ENCODE measurements at regions not wholly inside any gene's neighbourhood (a gene's known extent, or its start where the extent isn't known, plus 50 kb on each side); places are given as distances from the start of the nearest gene placed in this dataset.

DNA sequence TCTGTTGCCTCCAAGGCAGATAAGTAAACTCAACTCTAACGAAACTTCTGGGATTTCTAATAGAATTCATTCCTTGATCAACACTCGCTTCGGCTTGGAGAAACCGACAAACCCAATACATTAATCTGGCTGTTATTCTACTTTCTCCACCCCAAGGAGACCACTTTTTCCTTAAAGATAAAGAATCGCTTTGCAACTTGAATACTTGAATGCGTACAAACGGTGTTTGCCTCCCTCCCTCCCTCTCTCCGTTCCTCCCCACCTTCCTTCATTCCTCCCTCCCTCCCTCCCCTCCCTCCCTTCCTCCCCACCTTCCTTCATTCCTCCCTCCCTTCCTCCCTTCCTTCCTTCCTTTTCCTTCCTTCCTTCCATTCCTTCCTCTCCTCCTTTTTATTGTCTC, 432.6 kb downstream of the HAPSTR1 start:
- H3K27ac ChIP-seq (ENCODE audit: low read depth, low read length), result no peak overlapping the region
- H3K4me2 ChIP-seq (ENCODE audit: low read depth, low read length, poor library complexity, severe bottlenecking), result no peak overlapping the region
- no peaks in the 10 kb centered on the region for H3K27me3 ChIP-seq (ENCODE audit: low read length)
- no peaks in the 10 kb centered on the region for H4K20me1 ChIP-seq (ENCODE audit: low read depth, low read length)
- H3K9me2 ChIP-seq (replicated peaks; ENCODE audit: insufficient read depth, low read length), result no peaks in the 10 kb centered on the region
- no peaks in the 10 kb centered on the region for H3F3A ChIP-seq (ENCODE audit: insufficient read depth)
- H3K79me2 ChIP-seq (ENCODE audit: insufficient read depth, low read length), result no peaks in the 10 kb centered on the region
- H3K9ac ChIP-seq (ENCODE audit: low read length), result no peak overlapping the region
- H3K36me3 ChIP-seq (ENCODE audit: low read length), result no peaks in the 10 kb centered on the region
- no peak overlapping the region for H2AFZ ChIP-seq (ENCODE audit: low read depth, low read length, severe bottlenecking)
- no peak overlapping the region for H3K4me3 ChIP-seq (ENCODE audit: insufficient read depth, low read length, poor library complexity, severe bottlenecking)
- no peak for TF ChIP-seq EZH2phosphoT487 (conservative IDR thresholded peaks at IDR 0.05; ENCODE audit: low read length)
- TF ChIP-seq, protein P1, sequence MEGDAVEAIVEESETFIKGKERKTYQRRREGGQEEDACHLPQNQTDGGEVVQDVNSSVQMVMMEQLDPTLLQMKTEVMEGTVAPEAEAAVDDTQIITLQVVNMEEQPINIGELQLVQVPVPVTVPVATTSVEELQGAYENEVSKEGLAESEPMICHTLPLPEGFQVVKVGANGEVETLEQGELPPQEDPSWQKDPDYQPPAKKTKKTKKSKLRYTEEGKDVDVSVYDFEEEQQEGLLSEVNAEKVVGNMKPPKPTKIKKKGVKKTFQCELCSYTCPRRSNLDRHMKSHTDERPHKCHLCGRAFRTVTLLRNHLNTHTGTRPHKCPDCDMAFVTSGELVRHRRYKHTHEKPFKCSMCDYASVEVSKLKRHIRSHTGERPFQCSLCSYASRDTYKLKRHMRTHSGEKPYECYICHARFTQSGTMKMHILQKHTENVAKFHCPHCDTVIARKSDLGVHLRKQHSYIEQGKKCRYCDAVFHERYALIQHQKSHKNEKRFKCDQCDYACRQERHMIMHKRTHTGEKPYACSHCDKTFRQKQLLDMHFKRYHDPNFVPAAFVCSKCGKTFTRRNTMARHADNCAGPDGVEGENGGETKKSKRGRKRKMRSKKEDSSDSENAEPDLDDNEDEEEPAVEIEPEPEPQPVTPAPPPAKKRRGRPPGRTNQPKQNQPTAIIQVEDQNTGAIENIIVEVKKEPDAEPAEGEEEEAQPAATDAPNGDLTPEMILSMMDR (IDR thresholded peaks at IDR 0.05; ENCODE audit: insufficient read depth, low read length, poor library complexity, severe bottlenecking), result no peak
- H3K9me3 ChIP-seq (ENCODE audit: insufficient read depth, low read length), result no peaks in the 10 kb centered on the region

DNA sequence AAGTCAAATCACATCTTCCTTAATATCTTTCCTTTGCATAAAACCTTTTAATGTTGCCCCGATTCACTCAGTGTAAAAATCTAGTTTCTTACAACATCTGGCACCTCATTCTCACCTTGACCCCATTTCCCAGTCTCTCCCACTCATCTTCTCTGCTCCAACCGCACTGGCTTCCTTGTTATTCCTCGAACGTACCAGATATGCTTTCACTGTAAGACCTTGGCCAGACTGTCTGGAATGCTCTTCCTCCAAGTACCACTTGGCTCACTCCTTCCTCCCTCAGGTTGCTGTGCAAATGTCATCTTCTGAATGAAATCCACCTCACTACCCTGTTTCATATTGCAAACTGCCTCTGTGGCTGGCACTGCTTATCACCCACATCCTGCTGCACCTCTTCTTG, 433.6 kb downstream of the HAPSTR1 start:
- Histone ChIP-seq H3K9me3 (ENCODE audit: insufficient read depth, low read length) (no peaks in the 10 kb centered on the region), H3K36me3 (ENCODE audit: low read length) (no peaks in the 10 kb centered on the region), H2AFZ (ENCODE audit: low read depth, low read length, severe bottlenecking) (no peak overlapping the region), H3K4me3 (ENCODE audit: insufficient read depth, low read length, poor library complexity, severe bottlenecking) (no peak overlapping the region), H3K79me2 (ENCODE audit: insufficient read depth, low read length) (no peaks in the 10 kb centered on the region), H3K4me2 (ENCODE audit: low read depth, low read length, poor library complexity, severe bottlenecking) (no peak overlapping the region), H3K9ac (ENCODE audit: low read length) (no peak overlapping the region), H3K9me2 (replicated peaks; ENCODE audit: insufficient read depth, low read length) (no peaks in the 10 kb centered on the region), H3K27ac (ENCODE audit: low read depth, low read length) (no peak overlapping the region), H3F3A (ENCODE audit: insufficient read depth) (no peaks in the 10 kb centered on the region), H4K20me1 (ENCODE audit: low read depth, low read length) (no peaks in the 10 kb centered on the region), H3K27me3 (ENCODE audit: low read length) (no peaks in the 10 kb centered on the region)
- TF ChIP-seq, protein P1 (IDR thresholded peaks at IDR 0.05; ENCODE audit: insufficient read depth, low read length, poor library complexity, severe bottlenecking), result no peak
- no peak for TF ChIP-seq EZH2phosphoT487 (conservative IDR thresholded peaks at IDR 0.05; ENCODE audit: low read length)

DNA sequence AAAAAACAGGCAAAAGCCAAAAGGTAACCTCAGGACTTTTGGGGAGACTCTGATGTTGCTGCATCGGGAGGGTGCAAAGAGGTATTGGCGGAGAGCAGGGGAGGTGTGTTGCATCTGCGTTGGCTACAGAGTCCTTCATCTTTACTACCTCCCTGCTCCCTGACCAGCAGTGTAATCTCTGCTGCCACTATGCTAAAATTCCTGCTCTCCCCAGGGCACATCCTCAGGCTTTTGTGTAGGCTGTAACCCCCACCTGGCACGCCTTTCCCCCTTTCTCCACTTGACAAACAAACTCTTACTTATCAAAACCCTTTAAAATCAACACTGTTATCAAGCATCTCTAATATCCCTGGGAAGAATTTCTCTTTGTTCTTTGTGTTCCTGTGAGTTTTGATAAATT, 435.3 kb downstream of the HAPSTR1 start:
- Histone ChIP-seq H3K4me2 (ENCODE audit: low read depth, low read length, poor library complexity, severe bottlenecking) (no peak overlapping the region), H3K9ac (ENCODE audit: low read length) (no peak overlapping the region), H3F3A (ENCODE audit: insufficient read depth) (no peaks in the 10 kb centered on the region), H2AFZ (ENCODE audit: low read depth, low read length, severe bottlenecking) (no peak overlapping the region), H3K9me2 (replicated peaks; ENCODE audit: insufficient read depth, low read length) (no peaks in the 10 kb centered on the region), H4K20me1 (ENCODE audit: low read depth, low read length) (no peaks in the 10 kb centered on the region), H3K9me3 (ENCODE audit: insufficient read depth, low read length) (no peaks in the 10 kb centered on the region), H3K4me3 (ENCODE audit: insufficient read depth, low read length, poor library complexity, severe bottlenecking) (no peak overlapping the region), H3K27me3 (ENCODE audit: low read length) (no peaks in the 10 kb centered on the region), H3K36me3 (ENCODE audit: low read length) (no peaks in the 10 kb centered on the region), H3K27ac (ENCODE audit: low read depth, low read length) (no peak overlapping the region), H3K79me2 (ENCODE audit: insufficient read depth, low read length) (no peaks in the 10 kb centered on the region)
- TF ChIP-seq, protein P1 (IDR thresholded peaks at IDR 0.05; ENCODE audit: insufficient read depth, low read length, poor library complexity, severe bottlenecking), result no peak
- TF ChIP-seq EZH2phosphoT487 (conservative IDR thresholded peaks at IDR 0.05; ENCODE audit: low read length), result no peak
